ENCODE measurements at regions not wholly inside any gene's neighbourhood (a gene's known extent, or its start where the extent isn't known, plus 50 kb on each side); places are given as distances from the start of the nearest gene placed in this dataset.
"Not testable (repeated sequence)": the region's sequence is repeated elsewhere in the genome, so short reads cannot be mapped to it uniquely, and the experiment has no call there.

DNA sequence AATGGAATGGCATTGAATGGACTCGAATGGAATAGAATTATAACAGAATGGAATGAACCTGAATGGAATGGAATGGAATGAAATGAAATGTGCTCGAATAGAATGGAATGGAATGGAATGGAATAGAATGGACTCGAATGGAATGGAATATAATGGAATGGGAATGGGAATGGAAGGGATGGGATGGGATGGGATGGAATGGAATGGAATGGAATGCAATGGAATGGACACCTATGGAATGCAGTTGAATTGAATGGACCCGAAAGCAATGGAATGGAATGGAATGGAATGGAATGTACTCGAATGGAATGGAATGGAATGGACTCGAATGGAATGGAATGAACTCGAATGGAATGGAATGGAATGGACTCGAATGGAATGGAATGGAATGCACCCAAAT, 98.1 kb upstream of the FBXO28 start:
- not testable (repeated sequence) for H3K4me1 Mint-ChIP-seq (ENCODE audit: low read depth in 2 of 2); H3K4me3 Mint-ChIP-seq; H3K27me3 Mint-ChIP-seq; H3K9me3 Mint-ChIP-seq; H3K27ac Mint-ChIP-seq; DNase-seq; ATAC-seq (replicated peaks); H3K36me3 Mint-ChIP-seq (ENCODE audit: insufficient read depth)

DNA sequence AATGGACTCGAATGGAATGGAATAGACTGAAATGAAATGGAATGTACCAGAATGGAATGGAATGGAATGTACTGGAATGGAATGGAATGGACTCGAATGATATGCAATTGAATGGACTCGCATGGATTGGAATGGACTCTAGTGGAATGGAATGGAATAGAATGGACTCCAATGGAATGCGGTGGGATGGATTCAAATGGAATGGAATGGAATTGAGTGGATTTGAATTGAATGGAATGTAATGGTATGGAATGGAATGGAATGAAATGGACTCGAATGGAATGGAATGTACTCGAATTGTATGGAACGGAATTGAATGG, 99.6 kb upstream of the FBXO28 start:
- no peak for ATAC-seq (replicated peaks)
- no peak overlapping the region for H3K4me3 Mint-ChIP-seq

DNA sequence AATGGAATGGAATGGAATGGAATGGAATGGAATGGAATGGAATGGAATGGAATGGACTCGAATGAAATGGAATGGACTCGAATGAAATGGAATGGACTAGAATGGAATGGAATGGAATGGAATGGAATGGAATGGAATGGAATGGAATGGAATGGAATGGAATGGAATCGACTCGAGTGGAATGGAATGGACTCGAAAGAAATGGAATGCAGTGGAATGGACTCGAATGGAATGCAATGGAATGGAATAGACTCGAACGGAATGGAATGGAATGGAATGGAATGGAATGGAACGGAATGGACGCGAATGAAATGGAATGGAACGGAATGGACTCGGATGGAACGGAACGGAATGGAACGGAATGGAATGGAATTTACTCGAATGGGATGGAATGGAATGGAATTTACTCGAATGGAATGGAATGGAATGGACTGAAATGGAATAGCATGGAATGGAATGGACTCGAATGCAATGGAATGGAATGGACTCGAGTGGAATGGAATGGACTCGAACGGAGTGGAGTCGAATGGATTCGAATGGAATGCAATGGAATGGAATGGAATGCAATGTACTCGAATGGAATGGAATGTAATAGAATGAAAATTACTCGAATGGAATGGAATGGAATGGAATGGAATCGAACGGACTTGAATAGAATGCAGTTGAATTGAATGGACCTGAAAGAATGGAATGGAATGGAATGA, 100.1 kb upstream of the FBXO28 start:
- not testable (repeated sequence) for H3K4me1 Mint-ChIP-seq (ENCODE audit: low read depth in 2 of 2); H3K27me3 Mint-ChIP-seq; H3K4me3 Mint-ChIP-seq; DNase-seq; H3K9me3 Mint-ChIP-seq; H3K27ac Mint-ChIP-seq; H3K36me3 Mint-ChIP-seq (ENCODE audit: insufficient read depth); ATAC-seq (replicated peaks)

More for the DNA sequence above, 99.6 kb upstream of the FBXO28 start:
- Mint-ChIP-seq H3K27me3 (no peaks in the 10 kb centered on the region), H3K4me1 (ENCODE audit: low read depth in 2 of 2) (no peaks in the 10 kb centered on the region), H3K27ac (no peak overlapping the region), H3K36me3 (ENCODE audit: insufficient read depth) (no peaks in the 10 kb centered on the region), H3K9me3 (no peaks in the 10 kb centered on the region)
- DNase-seq, result no peak

DNA sequence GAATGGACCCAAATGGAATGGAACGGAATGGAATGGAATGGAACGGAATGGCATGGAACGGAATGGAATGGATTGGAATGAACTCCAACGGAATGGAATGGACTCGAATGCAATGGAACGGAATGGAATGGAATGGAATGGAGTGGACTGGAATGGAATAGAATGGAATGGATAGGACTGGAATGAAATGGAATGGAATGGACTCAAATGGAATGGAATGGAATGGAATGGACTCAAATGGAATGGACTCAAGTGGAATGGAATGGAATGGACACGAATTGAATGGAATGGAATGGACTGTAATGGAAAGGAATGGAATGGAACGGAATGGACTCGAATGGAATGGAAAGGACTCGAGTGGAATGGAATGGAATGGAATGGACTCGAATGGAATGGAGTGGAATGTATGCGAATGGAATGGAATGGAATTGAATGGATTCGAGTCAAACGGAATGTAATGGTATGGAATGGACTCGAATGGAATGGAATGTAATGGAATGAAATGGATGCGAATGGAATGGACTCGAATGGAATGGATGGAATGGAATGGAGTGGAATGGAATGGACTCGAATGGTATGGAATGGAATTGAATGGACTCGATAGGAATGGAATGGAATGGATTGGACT, 101.0 kb upstream of the FBXO28 start:
- not testable (repeated sequence) for H3K9me3 Mint-ChIP-seq; H3K27me3 Mint-ChIP-seq; H3K4me3 Mint-ChIP-seq; ATAC-seq (replicated peaks); DNase-seq; H3K36me3 Mint-ChIP-seq (ENCODE audit: insufficient read depth); H3K27ac Mint-ChIP-seq; H3K4me1 Mint-ChIP-seq (ENCODE audit: low read depth in 2 of 2)

DNA sequence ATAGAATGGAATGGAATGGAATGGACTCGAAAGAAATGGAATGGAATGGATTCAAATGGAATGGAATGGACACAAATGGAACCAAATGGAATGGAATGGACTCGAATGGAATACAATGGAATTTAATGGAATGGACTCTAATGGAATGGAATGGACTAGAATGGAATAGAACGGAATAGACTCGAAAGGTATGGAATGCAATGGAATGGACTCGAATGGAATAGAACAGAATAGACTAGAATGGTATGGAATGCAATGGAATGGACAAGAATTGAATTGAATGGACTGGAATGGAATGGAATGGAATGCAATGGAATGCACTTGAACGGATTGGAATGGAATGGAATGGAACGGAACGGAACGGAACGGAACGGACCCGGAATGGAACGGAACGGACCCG, 101.7 kb upstream of the FBXO28 start:
- H3K4me1 Mint-ChIP-seq (ENCODE audit: low read depth in 2 of 2); H3K4me3 Mint-ChIP-seq; H3K27me3 Mint-ChIP-seq; ATAC-seq (replicated peaks); H3K9me3 Mint-ChIP-seq; H3K27ac Mint-ChIP-seq; DNase-seq; H3K36me3 Mint-ChIP-seq (ENCODE audit: insufficient read depth): not testable (repeated sequence)

DNA sequence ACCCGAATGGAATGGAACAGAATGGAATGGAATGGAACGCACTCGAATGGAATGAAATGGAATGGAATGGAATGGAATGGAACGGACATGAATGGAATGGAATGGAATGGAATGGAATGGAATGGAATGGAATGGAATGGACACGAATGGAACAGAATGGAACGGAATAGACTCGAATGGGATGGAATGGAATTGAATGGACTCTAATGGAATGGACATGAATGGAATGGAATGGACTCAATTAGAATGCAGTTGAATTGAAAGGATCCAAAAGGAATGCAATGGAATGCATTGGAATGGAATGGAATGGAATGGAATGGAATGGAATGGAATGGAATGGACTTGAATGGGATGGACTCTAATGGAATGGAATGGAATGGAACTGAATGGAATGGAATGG, 102.2 kb upstream of the FBXO28 start:
- H3K27ac Mint-ChIP-seq; H3K36me3 Mint-ChIP-seq (ENCODE audit: insufficient read depth); H3K4me1 Mint-ChIP-seq (ENCODE audit: low read depth in 2 of 2); DNase-seq; ATAC-seq (replicated peaks); H3K4me3 Mint-ChIP-seq; H3K9me3 Mint-ChIP-seq; H3K27me3 Mint-ChIP-seq: not testable (repeated sequence)

DNA sequence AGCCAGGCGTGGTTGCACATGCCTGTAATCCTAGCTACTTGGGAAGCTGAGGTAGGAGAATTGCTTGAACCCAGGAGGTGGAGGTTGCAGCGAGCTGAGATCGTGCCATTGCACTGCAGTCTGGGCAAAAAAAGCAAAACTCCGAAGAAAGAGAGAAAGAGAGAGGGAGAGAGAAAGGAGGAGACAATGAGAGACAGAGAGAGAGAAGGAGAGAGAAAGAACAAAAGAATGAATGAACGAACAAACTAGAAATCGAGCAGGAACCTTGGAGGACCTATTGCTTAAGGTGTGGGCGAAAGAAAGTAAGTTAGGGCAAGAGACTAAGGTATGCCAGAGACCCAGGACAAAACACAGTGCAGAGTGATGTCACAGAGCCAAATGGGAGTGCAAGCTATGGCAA, 102.8 kb upstream of the FBXO28 start:
- not testable (repeated sequence) for H3K27ac Mint-ChIP-seq; DNase-seq; H3K9me3 Mint-ChIP-seq; ATAC-seq (replicated peaks); H3K36me3 Mint-ChIP-seq (ENCODE audit: insufficient read depth); H3K4me3 Mint-ChIP-seq; H3K27me3 Mint-ChIP-seq; H3K4me1 Mint-ChIP-seq (ENCODE audit: low read depth in 2 of 2)

DNA sequence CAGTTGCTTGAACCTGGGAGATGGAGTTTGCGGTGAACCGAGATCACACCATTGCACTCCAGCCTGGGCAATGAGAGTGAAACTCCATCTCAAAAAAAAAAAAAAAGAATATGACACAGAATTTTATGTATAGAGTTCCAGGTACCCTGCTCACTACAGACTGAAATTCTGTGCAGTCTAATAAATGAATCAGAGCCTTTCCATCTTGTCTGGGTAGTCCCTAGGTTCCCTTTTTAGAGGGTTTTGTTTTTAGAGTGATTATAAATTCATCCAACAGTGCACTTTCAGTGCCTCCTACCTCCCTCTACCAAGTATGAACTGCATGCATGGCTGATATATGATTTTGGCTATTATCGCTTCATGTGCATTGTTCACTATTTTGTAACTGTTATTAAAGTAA, 107.9 kb upstream of the FBXO28 start:
- H3K27me3 Mint-ChIP-seq; ATAC-seq (replicated peaks); DNase-seq; H3K4me1 Mint-ChIP-seq (ENCODE audit: low read depth in 2 of 2); H3K9me3 Mint-ChIP-seq; H3K36me3 Mint-ChIP-seq (ENCODE audit: insufficient read depth); H3K4me3 Mint-ChIP-seq; H3K27ac Mint-ChIP-seq: not testable (repeated sequence)

DNA sequence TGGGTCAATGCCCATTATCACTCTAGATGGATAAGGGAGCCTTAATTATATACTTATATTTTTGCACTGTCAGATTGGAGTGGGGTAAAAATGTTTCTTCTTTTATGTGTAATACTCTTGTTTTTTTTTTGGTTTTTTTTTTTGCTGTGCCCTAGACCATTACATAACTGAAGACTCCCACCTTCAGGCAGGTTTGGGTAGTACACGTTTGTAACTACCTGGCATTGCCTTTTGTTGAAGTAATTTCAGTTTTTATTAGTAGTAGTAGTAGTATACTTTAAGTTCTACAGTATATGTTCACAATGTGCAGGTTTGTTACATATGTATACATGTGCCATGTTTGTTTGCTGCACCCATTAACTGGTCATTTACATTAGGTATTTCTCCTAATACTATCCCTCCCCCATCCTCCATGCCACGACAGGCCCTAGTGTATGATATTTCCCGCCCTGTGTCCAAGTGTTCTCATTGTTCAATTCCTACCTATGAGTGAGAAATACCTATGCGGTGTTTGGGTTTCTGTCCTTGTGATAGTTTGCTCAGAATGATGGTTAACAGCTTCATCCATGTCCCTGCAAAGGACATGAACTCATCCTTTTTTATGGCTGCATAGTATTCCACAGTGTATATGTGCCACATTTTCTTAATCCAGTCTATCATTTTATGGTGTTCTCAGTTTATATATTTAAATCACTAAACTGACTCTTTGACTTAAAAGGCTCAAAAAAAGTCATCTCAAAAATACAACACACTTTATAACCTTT, 109.2 kb upstream of the FBXO28 start:
- H3K4me3 Mint-ChIP-seq; H3K4me1 Mint-ChIP-seq (ENCODE audit: low read depth in 2 of 2); H3K27me3 Mint-ChIP-seq; H3K9me3 Mint-ChIP-seq; H3K36me3 Mint-ChIP-seq (ENCODE audit: insufficient read depth): not testable (repeated sequence)
- ATAC-seq (replicated peaks) (peak; percentile 47), DNase-seq (peak; percentile 50 to 65 (median 50))
- H3K27ac Mint-ChIP-seq, result peak overlapping the region in 1 of 2 donors; percentile 44

DNA sequence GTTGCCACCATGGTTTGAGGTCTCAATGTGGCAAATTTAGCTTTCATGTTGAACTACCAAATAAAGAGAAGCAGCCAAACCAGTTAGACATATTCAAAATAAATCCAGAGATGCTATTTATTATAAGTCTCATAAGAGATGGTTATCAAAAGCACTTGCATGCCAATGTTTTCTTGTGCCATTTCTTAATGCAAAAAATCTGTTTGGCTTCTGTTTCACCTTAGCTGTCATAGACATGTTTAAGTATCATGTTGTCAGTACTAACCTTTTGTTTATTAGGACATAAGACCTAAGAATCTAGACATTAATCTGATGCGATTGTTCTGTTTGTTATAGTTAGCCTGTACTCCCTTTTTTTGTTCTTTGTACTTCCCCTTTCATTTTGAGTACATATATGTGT, 110.0 kb upstream of the FBXO28 start:
- not testable (repeated sequence) for H3K4me3 Mint-ChIP-seq; H3K9me3 Mint-ChIP-seq; H3K4me1 Mint-ChIP-seq (ENCODE audit: low read depth in 2 of 2); H3K36me3 Mint-ChIP-seq (ENCODE audit: insufficient read depth); ATAC-seq (replicated peaks); H3K27ac Mint-ChIP-seq; H3K27me3 Mint-ChIP-seq; DNase-seq

DNA sequence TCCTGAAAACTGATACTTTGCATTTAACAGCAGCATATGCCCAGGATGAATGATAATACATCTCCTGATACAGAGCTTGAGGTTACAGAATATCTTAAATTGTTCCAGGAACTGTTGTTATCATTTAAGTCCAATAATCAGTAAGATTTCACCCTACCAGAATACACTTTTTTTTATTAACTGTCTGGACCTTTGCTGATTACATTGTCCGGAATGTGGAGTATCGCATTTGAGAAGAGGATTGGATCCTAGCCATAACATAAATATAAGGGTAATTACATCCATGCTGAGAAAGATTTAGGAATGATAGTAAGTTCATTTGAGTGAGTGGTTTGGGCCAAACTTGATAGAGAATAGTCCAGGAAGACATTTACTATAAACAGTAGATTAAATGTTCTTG, 112.2 kb upstream of the FBXO28 start:
- H3K4me1 Mint-ChIP-seq (ENCODE audit: low read depth in 2 of 2); H3K27me3 Mint-ChIP-seq; H3K27ac Mint-ChIP-seq; ATAC-seq (replicated peaks); H3K36me3 Mint-ChIP-seq (ENCODE audit: insufficient read depth); H3K9me3 Mint-ChIP-seq; H3K4me3 Mint-ChIP-seq; DNase-seq: not testable (repeated sequence)

DNA sequence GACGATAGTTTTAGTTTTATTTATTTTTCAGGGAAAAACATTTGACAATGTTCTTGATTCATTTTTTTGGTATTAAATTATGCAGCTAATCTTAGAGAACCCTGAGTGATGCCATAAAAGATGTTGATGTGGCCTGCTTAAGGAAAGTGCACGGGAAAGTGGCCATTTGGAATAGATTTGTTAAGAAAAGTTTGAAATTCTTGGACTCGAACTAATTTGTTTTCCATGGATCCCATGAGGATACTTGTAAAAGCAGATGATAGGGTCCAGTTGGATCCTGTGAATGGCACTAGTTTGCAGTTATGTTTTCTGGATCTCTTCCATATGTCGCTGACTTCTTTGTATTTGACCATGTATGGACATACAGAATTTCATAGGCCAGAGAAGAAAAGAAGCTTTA, 114.2 kb upstream of the FBXO28 start:
- H3K27ac Mint-ChIP-seq; H3K4me1 Mint-ChIP-seq (ENCODE audit: low read depth in 2 of 2); H3K36me3 Mint-ChIP-seq (ENCODE audit: insufficient read depth); ATAC-seq (replicated peaks); DNase-seq; H3K27me3 Mint-ChIP-seq; H3K4me3 Mint-ChIP-seq; H3K9me3 Mint-ChIP-seq: not testable (repeated sequence)

DNA sequence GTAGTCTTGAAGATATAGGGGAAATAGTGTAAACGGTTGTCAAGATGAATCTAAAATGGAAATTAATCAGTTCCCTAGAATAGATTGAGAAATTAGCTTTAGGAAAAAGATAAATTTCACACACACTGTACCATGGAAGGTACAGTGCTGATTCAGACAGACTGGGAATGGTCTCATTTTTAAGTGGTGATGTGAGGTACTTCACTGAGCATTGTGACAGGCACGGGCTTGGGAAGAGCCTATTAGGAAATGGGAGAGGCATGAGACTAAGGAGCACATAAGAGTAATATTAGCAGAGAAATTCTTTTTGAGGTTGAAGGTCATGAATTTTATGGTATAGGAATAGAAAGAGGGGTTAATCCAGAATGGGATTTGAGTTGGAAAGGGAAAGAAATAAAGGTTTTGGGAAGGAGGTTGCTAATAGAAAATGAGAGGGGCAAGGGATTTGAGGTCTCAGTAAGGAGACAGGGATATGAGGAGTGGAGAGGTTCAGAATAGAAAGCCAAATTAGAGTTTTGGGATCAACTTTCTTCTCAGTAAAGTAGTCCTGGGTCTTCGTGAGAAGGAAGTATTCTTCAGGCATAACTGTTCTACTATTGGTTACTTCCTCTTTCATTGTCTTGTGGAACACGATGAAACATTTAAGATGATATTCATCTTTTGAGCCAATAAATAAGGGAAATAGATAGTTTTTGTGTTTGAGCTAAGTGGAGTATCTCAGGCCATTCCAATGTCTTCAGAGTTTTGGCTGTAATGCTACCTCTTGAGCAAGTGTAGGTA, 115.0 kb upstream of the FBXO28 start:
- not testable (repeated sequence) for H3K4me3 Mint-ChIP-seq; ATAC-seq (replicated peaks); H3K27me3 Mint-ChIP-seq; DNase-seq; H3K4me1 Mint-ChIP-seq (ENCODE audit: low read depth in 2 of 2); H3K27ac Mint-ChIP-seq; H3K9me3 Mint-ChIP-seq; H3K36me3 Mint-ChIP-seq (ENCODE audit: insufficient read depth)

All from effector memory CD8-positive, alpha-beta T cell (primary cell).